T-helper 17 cell (primary cell): ENCODE measurements at regions not wholly inside any gene's neighbourhood (a gene's known extent, or its start where the extent isn't known, plus 50 kb on each side); places are given as distances from the start of the nearest gene placed in this dataset.

Experiments used
- ATAC-seq: fragments of 150-1000 bp; cut with Tn5 transposase; 2 replicates; pipeline ENCODE4 v1.10.0; 2021; ENCODE audit warnings: mild to moderate bottlenecking, moderate library complexity
- DNase-seq, 3 donors: peaks; one replicate each; pipeline versions ENCODE4 v3.0.0 to v3.0.0-alpha.2; 2020 to 2021
- H3K9me3 ChIP-seq: one replicate; pipeline ENCODE4 v1.7.0; 2013; ENCODE audit warnings: low read length, mild to moderate bottlenecking; ENCODE audit not compliant: control insufficient read depth, poor library complexity, severe bottlenecking
- H3K27ac Mint-ChIP-seq: one replicate; pipeline ENCODE4 v1.8.0; 2022; ENCODE audit warnings: mild to moderate bottlenecking, moderate library complexity, mixed read lengths
- H3K27me3 Mint-ChIP-seq: one replicate; pipeline ENCODE4 v1.8.0; 2022; ENCODE audit warnings: mixed read lengths
- H3K36me3 Mint-ChIP-seq: one replicate; pipeline ENCODE4 v1.8.0; 2022; ENCODE audit warnings: low read depth, mixed read lengths
- H3K4me1 Mint-ChIP-seq: one replicate; pipeline ENCODE4 v1.8.0; 2022; ENCODE audit warnings: mild to moderate bottlenecking, mixed read lengths
- H3K4me3 Mint-ChIP-seq: one replicate; pipeline ENCODE4 v1.8.0; 2022; ENCODE audit warnings: mild to moderate bottlenecking, moderate library complexity, mixed read lengths

DNA sequence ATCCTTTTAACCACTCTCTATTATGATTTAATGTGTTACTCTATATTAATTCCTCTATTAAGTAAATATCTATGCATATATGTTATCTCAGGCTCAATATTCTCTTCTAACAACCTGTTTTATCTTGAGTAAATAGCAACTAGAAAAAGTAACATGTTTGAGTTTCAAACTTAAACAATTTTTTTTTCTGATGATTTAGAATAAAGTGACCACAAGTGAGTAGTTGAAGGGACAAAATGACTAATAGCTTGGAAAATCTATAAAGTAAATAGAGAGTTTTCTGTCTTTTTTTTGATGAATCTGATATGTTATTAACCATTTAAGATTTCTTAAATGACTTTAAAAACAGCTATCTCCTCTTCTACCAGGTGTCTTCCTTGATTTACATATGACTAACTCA lies 483.8 kb downstream of the TFEC start:
- ATAC-seq, result no peak
- H3K27ac Mint-ChIP-seq, result no peak overlapping the region
- no peak for DNase-seq
- H3K4me1 Mint-ChIP-seq, result no peaks in the 10 kb centered on the region
- H3K27me3 Mint-ChIP-seq, result no peaks in the 10 kb centered on the region
- H3K4me3 Mint-ChIP-seq, result no peak overlapping the region
- no peaks in the 10 kb centered on the region for H3K36me3 Mint-ChIP-seq
- no peaks in the 10 kb centered on the region for H3K9me3 ChIP-seq

GRCh38 chr7:115533785-115534184 lies 496.8 kb downstream of the TFEC start:
- Mint-ChIP-seq H3K27ac (no peak overlapping the region), H3K36me3 (no peaks in the 10 kb centered on the region), H3K4me1 (peaks cover 2% of the 10 kb centered on the region), H3K27me3 (no peaks in the 10 kb centered on the region), H3K4me3 (no peak overlapping the region)
- no peak for ATAC-seq
- H3K9me3 ChIP-seq, result no peaks in the 10 kb centered on the region
- no peak for DNase-seq

GRCh38 chr7:115526278-115526677 lies 504.3 kb downstream of the TFEC start:
- H3K4me1 Mint-ChIP-seq, result no peaks in the 10 kb centered on the region
- no peaks in the 10 kb centered on the region for H3K36me3 Mint-ChIP-seq
- ATAC-seq (no peak), DNase-seq (no peak)
- peaks cover 7% of the 10 kb centered on the region for H3K27me3 Mint-ChIP-seq
- H3K9me3 ChIP-seq, result no peaks in the 10 kb centered on the region
- H3K27ac Mint-ChIP-seq, result no peak overlapping the region
- H3K4me3 Mint-ChIP-seq, result no peak overlapping the region

- no peak for DNase-seq
- Mint-ChIP-seq H3K36me3 (no peaks in the 10 kb centered on the region), H3K27ac (no peak overlapping the region), H3K4me3 (no peak overlapping the region), H3K4me1 (no peaks in the 10 kb centered on the region), H3K27me3 (no peaks in the 10 kb centered on the region)
- ATAC-seq, result no peak
- H3K9me3 ChIP-seq, result no peaks in the 10 kb centered on the region
Measured at GRCh38 chr7:115522174-115522573, 508.4 kb downstream of the TFEC start.

DNA sequence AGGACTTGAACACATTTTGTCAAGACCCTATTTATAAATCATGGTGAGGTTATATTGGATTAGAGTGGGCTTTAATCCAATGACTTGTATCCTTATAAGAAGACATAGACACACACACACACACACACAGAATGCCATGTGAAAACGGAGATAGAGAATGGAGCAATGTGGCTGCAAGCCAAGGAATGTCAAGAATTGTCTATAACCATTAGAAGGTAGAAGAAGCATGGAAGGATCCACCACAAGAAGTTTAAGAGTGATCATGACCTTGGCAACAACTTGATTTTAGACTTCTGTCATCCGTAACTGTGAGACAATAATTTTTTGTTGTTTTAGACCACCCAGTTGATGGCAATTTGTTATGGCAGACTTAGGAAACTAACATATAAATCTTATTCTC lies 514.2 kb downstream of the TFEC start:
- Mint-ChIP-seq H3K4me3 (no peak overlapping the region), H3K36me3 (no peaks in the 10 kb centered on the region), H3K27me3 (no peaks in the 10 kb centered on the region), H3K4me1 (peaks cover 2% of the 10 kb centered on the region), H3K27ac (no peak overlapping the region)
- no peak for DNase-seq
- ATAC-seq, result no peak
- no peaks in the 10 kb centered on the region for H3K9me3 ChIP-seq

DNA sequence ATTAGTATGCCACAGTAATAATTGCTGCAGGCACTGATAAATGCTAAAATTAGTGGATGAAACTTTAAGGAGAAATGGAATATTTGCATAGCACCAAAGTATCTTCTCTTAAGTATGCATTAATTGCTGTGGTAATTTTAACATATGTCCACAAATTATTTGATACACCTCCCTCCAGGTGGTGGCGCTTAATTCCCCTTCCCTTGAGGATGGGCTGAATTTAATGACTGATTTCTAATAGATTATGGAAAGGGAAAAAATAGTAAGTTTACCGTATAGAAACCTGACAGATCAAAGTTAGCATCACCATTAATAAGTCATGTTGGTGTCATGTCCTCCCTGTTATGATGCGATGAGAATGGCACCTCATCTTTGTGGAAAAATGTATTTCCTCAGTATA lies 519.2 kb downstream of the TFEC start:
- no peak for DNase-seq
- Mint-ChIP-seq H3K36me3 (no peaks in the 10 kb centered on the region), H3K27me3 (peaks cover 19% of the 10 kb centered on the region), H3K4me1 (peaks cover 2% of the 10 kb centered on the region), H3K27ac (no peak overlapping the region), H3K4me3 (no peak overlapping the region)
- H3K9me3 ChIP-seq, result no peaks in the 10 kb centered on the region
- ATAC-seq, result no peak

- no peaks in the 10 kb centered on the region for H3K9me3 ChIP-seq
- peaks cover 19% of the 10 kb centered on the region for H3K27me3 Mint-ChIP-seq
- no peaks in the 10 kb centered on the region for H3K36me3 Mint-ChIP-seq
- no peaks in the 10 kb centered on the region for H3K4me1 Mint-ChIP-seq
- DNase-seq (no peak), ATAC-seq (no peak)
- H3K4me3 Mint-ChIP-seq, result no peak overlapping the region
- H3K27ac Mint-ChIP-seq, result no peak overlapping the region
Measured at GRCh38 chr7:115505136-115505535, 525.4 kb downstream of the TFEC start.

DNA sequence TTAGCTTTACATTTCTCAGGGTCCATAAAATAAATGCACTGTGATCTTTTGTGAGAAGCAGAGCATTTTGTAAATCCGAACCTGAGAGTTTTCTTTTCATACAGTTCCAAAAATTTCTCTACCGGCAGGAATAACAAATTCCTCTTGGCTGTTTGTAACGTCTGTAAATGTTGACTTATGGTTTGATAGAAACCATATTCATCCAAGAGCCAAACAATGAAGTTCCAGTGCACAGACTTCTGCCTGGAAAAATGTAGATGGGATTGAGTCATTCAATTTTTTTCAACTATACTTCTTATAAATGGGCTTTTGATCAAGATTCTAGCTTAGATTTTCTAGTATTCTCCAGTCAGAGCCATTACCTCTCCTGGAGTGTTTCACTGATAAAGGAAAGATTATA lies 530.6 kb downstream of the TFEC start:
- H3K27me3 Mint-ChIP-seq, result peaks cover 12% of the 10 kb centered on the region
- no peak overlapping the region for H3K27ac Mint-ChIP-seq
- DNase-seq (no peak), ATAC-seq (no peak)
- H3K4me1 Mint-ChIP-seq, result no peaks in the 10 kb centered on the region
- H3K9me3 ChIP-seq, result no peaks in the 10 kb centered on the region
- peaks cover 3% of the 10 kb centered on the region for H3K36me3 Mint-ChIP-seq
- H3K4me3 Mint-ChIP-seq, result no peak overlapping the region

- no peaks in the 10 kb centered on the region for H3K9me3 ChIP-seq
- DNase-seq, result no peak
- Mint-ChIP-seq H3K27ac (no peak overlapping the region), H3K4me3 (no peak overlapping the region), H3K4me1 (no peaks in the 10 kb centered on the region), H3K27me3 (peaks cover 12% of the 10 kb centered on the region), H3K36me3 (peaks cover 3% of the 10 kb centered on the region)
- no peak for ATAC-seq
Measured at GRCh38 chr7:115496006-115496405, 534.6 kb downstream of the TFEC start.

DNA sequence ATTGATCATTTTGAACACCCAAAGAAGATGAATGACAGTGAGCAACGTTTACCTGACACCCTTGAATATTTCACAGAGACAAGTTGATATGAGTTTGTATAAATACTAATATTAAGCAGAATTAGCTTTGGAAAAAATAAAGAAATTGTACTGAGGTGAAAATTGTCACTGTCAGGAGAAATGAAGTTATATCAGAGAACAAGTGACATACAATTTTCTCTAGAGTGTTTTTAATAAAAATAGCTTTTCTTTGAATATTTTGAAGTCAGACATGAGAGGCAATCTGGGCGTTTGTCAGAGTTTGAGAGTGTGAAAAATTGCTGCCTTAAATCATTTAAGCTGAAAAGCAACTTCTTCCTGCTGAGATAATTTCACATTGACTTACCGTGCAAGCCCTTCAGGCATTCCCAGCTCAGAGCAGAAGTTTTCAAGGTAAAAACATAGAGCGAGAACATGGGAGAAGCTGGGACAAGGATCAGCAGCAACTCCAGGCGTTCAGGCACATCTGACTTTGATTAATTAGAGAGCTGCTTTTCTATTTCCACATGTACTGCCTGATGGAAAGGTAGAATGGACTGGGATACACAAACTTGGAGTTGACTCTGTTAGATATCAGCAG lies 535.9 kb downstream of the TFEC start:
- no peak overlapping the region for H3K27ac Mint-ChIP-seq
- H3K36me3 Mint-ChIP-seq, result peaks cover 3% of the 10 kb centered on the region
- no peaks in the 10 kb centered on the region for H3K9me3 ChIP-seq
- no peak for DNase-seq
- H3K27me3 Mint-ChIP-seq, result peaks cover 12% of the 10 kb centered on the region
- no peak overlapping the region for H3K4me3 Mint-ChIP-seq
- no peaks in the 10 kb centered on the region for H3K4me1 Mint-ChIP-seq
- no peak for ATAC-seq

DNA sequence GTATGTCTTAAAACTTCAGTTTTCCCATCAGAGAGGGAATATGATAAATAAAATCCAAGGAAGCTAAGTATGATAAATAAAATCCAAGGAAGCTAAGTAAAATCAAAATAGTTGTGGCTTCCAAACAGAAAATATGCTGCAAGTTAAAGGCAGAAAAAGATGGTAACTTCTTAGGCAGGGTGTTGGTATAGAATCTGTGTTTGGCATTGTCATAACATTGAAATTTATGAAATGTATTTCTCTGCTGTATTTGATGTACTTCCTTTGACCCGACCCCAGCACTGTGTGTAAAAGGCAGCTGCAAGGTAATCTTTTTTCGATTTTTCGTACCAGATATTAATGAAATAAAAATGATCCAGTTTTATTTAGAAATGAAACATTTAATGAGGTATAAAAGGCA lies 537.2 kb downstream of the TFEC start:
- H3K4me3 Mint-ChIP-seq, result no peak overlapping the region
- peaks cover 9% of the 10 kb centered on the region for H3K27me3 Mint-ChIP-seq
- ATAC-seq, result no peak

DNA sequence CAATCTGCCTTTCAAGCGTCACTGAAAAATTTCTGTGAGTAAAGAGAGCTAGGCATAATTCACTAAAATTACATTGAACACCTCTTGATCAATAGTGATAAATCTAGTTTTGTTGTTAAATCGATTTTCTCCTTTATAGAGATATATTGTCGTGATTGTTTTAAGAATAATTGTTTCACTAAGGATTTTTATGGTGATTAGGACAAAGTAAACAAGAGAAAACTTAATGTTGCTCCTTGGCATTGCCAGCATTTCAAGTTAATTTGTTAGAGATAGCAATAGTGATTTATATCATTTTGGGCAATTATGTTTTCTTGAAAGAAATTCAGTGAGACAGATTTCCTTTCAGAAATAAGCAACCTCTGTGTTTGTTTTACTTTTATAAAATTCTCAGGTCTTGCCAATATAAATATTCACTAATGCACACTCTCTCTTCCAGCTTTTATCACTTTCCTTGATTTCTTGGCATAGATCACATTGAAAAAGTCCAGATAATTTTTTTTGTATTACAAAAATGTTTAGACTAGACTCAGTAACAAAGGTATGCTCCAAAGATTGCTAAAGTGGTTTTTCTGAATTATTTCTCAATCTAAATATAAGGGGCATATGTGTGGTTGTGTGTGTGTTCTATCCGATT lies 538.7 kb downstream of the TFEC start:
- ATAC-seq, result no peak
- H3K9me3 ChIP-seq, result no peaks in the 10 kb centered on the region
- Mint-ChIP-seq H3K36me3 (peaks cover 3% of the 10 kb centered on the region), H3K4me1 (no peaks in the 10 kb centered on the region), H3K27ac (no peak overlapping the region), H3K27me3 (peaks cover 5% of the 10 kb centered on the region), H3K4me3 (no peak overlapping the region)
- DNase-seq, result no peak

More for the DNA sequence above, 537.2 kb downstream of the TFEC start:
- no peak overlapping the region for H3K27ac Mint-ChIP-seq
- peaks cover 3% of the 10 kb centered on the region for H3K36me3 Mint-ChIP-seq
- no peak for DNase-seq
- H3K9me3 ChIP-seq, result no peaks in the 10 kb centered on the region
- no peaks in the 10 kb centered on the region for H3K4me1 Mint-ChIP-seq

DNA sequence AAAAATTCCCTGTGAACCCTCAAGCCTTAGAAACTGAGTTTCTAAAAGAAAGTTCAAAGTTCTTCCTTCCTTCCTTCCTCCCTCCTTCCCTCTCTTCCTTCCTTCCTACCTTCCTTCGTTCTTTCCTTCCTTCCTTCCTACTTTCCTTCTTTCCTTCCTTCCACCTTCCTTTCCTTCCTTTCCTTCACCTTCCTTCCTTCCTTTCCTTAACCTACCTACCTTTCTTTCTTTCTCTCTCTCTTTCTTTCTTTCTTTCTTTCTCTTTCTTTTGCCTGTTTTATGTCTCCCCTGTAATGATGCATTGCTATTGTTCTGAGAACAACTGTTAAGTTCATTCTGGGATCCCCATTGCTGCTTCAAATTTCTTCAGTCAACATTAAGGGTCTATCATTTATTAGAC lies 551.1 kb downstream of the TFEC start:
- Mint-ChIP-seq H3K4me3 (no peak overlapping the region), H3K27me3 (peaks cover 40% of the 10 kb centered on the region), H3K4me1 (peaks cover 21% of the 10 kb centered on the region), H3K36me3 (peaks cover 2% of the 10 kb centered on the region), H3K27ac (no peak overlapping the region)
- ATAC-seq (no peak), DNase-seq (no peak)
- H3K9me3 ChIP-seq, result no peaks in the 10 kb centered on the region

DNA sequence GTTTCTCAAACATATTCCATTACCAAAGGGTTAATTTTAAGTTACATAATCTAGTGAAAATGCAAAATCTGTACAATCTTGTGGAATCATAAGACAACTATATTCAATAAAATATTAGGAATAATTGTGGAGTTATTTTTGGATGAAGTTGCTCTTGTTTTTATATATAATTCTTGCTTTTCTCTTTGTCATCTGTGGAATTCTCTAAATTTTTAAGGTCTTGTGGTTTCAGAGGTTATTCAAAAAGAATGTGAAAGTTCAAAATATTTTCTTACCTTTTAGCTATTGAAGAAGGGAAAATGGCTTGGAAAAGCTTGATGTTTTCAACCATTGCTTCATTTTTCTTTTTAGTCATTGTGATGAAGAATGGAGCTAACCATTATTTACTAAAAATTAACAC lies 552.1 kb downstream of the TFEC start:
- H3K27ac Mint-ChIP-seq, result no peak overlapping the region
- H3K36me3 Mint-ChIP-seq, result peaks cover 2% of the 10 kb centered on the region
- ATAC-seq, result no peak
- peaks cover 21% of the 10 kb centered on the region for H3K4me1 Mint-ChIP-seq
- H3K4me3 Mint-ChIP-seq, result no peak overlapping the region
- DNase-seq, result no peak
- no peaks in the 10 kb centered on the region for H3K9me3 ChIP-seq
- H3K27me3 Mint-ChIP-seq, result peaks cover 33% of the 10 kb centered on the region
